Adrenal gland (tissue), 9 donors: ENCODE measurements at regions not wholly inside any gene's neighbourhood (a gene's known extent, or its start where the extent isn't known, plus 50 kb on each side); places are given as distances from the start of the nearest gene placed in this dataset.
"Not testable (repeated sequence)": the region's sequence is repeated elsewhere in the genome, so short reads cannot be mapped to it uniquely, and the experiment has no call there.

ENCODE experiments used
- DNase-seq, 7 donors: peaks; one replicate each; pipeline ENCODE4 v3.0.0-alpha.2; 2019 to 2020
- H3K27ac ChIP-seq, 5 donors: fragments of 200-600 bp; sonication (generic) in 4 of 5; 1 replicate in 3 of 5; 2 replicates in 2 of 5; pipeline versions ENCODE4 v1.5.1 to v1.8.0; 2016 to 2020; ENCODE audit warnings: mild to moderate bottlenecking in 1 of 5
- H3K27me3 ChIP-seq: fragments of 200-600 bp; 2 replicates; pipeline ENCODE4 v1.8.0; 2021
- H3K36me3 ChIP-seq, 2 donors: fragments of 200-600 bp; replicated peaks in 1 of 2; 1 replicate in 1 of 2; 2 replicates in 1 of 2; pipeline versions ENCODE4 v1.5.1 to v1.8.0; 2018 to 2022
- H3K4me1 ChIP-seq, 2 donors: fragments of 200-600 bp; replicated peaks in 1 of 2; 1 replicate in 1 of 2; 2 replicates in 1 of 2; pipeline versions ENCODE4 v1.5.1 to v1.8.0; 2018 to 2021
- H3K4me3 ChIP-seq, 4 donors: fragments of 200-600 bp; sonication (generic) in 3 of 4; one replicate each; pipeline ENCODE4 v1.5.1; 2016 to 2018
- H3K9me3 ChIP-seq, 3 donors: fragments of 200-600 bp; sonication (generic) in 1 of 3; replicated peaks in 1 of 3; 1 replicate in 2 of 3; 2 replicates in 1 of 3; pipeline versions ENCODE4 v1.5.1 to v1.8.0; 2016 to 2021
- POLR2A ChIP-seq, 2 donors: fragments of 450-650 bp; IDR thresholded peaks; one replicate each; pipeline ENCODE4 v1.6.1; 2017; ENCODE audit warnings: antibody characterized with exemption in 2 of 2, mild to moderate bottlenecking in 2 of 2, moderate library complexity in 1 of 2
- whole genome bisulfite sequencing, 4 donors: extraction: QIAGEN DNeasy Blood & Tissue Kit in 2 of 4; methylation state at CpG; one replicate each; pipeline versions ENCODE4 v1.1.5 to v1.1.7; 2013 to 2017; 5-methylcytosine and 5-hydroxymethylcytosine counted together
- intact Hi-C, 2 donors: fragments of 100-400 bp; cut with DNase I; formaldehyde crosslinking; loops; one replicate each; pipeline versions ENCODE4 v1.14.1 to v1.15.0; 2022 to 2023
- TF ChIP-seq, protein P1 (sequence below), 6 experiments: fragments of 450-650 bp in 4 of 6; fragments of 200-600 bp in 2 of 6; sonication (generic) in 1 of 6; IDR thresholded peaks; 1 replicate in 5 of 6; 2 replicates in 1 of 6; pipeline versions ENCODE4 v1.5.1 to v1.8.0; 2016 to 2021; ENCODE audit warnings: antibody characterized with exemption in 6 of 6, mild to moderate bottlenecking in 2 of 6, moderate library complexity in 1 of 6
- donor health status: healthy with polysubstance abuse.
- donor health status: Bipolar disorder and iron deficiency.
- donor health status: DM: yes; HTN: yes; CAD: no.
- donor health status: DM: no; HTN: no; CAD: no.
- donor health status: DM: no; HTN: no; CAD: no.

DNA sequence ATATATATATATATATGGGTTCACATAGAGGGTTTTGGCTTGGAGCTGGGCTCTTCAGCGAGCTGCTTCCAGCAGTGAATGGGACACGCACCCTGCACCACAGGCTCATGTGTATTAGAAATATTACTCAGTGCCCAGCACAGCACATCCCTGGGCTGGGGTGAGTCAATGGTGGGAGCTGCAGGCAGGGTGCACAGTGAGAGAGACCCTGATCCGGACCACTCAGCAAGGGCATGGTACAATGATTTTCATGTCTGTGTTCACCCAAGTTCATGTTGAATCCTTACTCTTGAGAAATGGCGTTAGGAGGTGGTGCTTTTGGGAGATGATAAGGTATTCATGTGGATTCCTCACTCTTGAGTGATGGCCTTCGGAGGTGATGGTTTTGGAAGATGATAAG is 194.7 kb downstream of the ASMT start:
- DNase-seq = no peak
- H3K4me1 ChIP-seq = no peaks in the 10 kb centered on the region
- H3K27ac ChIP-seq = no peak overlapping the region
- no peak overlapping the region for H3K4me3 ChIP-seq
- intact Hi-C loops = no loop called here
- TF ChIP-seq POLR2A (IDR thresholded peaks at IDR 0.05) = no peak
- TF ChIP-seq, protein P1, sequence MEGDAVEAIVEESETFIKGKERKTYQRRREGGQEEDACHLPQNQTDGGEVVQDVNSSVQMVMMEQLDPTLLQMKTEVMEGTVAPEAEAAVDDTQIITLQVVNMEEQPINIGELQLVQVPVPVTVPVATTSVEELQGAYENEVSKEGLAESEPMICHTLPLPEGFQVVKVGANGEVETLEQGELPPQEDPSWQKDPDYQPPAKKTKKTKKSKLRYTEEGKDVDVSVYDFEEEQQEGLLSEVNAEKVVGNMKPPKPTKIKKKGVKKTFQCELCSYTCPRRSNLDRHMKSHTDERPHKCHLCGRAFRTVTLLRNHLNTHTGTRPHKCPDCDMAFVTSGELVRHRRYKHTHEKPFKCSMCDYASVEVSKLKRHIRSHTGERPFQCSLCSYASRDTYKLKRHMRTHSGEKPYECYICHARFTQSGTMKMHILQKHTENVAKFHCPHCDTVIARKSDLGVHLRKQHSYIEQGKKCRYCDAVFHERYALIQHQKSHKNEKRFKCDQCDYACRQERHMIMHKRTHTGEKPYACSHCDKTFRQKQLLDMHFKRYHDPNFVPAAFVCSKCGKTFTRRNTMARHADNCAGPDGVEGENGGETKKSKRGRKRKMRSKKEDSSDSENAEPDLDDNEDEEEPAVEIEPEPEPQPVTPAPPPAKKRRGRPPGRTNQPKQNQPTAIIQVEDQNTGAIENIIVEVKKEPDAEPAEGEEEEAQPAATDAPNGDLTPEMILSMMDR (IDR thresholded peaks at IDR 0.05) = no peak
- WGBS, 4 donors = 88 to 89% (median 88%) methylated on average over 5 of the region's 5 CpGs
- no peaks in the 10 kb centered on the region for H3K9me3 ChIP-seq
- peaks cover 5% of the 10 kb centered on the region for H3K27me3 ChIP-seq
- H3K36me3 ChIP-seq = no peaks in the 10 kb centered on the region

DNA sequence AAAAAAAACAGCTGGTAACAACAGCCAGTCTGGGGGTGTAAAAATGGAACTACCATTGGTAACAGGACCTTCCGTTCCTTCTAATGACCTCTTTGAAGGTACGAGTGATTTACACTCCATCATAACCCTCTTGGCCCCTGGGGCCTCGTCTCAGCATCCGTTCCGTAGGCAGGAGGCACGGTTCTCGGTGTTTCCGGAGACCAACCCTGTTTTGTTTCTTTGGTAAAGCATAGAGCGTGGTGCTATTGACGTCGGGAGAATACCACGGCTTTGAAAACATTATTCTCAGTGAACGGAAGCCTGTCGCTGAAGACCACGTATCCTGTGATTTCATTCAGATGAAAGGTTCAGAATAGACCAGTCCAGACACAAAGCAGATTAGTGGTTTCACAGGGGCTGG is 198.9 kb downstream of the ASMT start:
- H3K36me3 ChIP-seq = no peaks in the 10 kb centered on the region
- H3K4me1 ChIP-seq = no peaks in the 10 kb centered on the region
- no peaks in the 10 kb centered on the region for H3K9me3 ChIP-seq
- TF ChIP-seq, protein P1 (IDR thresholded peaks at IDR 0.05) = no peak
- no peak for TF ChIP-seq POLR2A (IDR thresholded peaks at IDR 0.05)
- peaks cover 5% of the 10 kb centered on the region for H3K27me3 ChIP-seq
- WGBS, 4 donors = 43 to 69% (median 60%) methylated on average over 15 of the region's 15 CpGs
- no peak overlapping the region for H3K4me3 ChIP-seq
- intact Hi-C loops = no loop called here
- no peak for DNase-seq
- no peak overlapping the region for H3K27ac ChIP-seq

DNA sequence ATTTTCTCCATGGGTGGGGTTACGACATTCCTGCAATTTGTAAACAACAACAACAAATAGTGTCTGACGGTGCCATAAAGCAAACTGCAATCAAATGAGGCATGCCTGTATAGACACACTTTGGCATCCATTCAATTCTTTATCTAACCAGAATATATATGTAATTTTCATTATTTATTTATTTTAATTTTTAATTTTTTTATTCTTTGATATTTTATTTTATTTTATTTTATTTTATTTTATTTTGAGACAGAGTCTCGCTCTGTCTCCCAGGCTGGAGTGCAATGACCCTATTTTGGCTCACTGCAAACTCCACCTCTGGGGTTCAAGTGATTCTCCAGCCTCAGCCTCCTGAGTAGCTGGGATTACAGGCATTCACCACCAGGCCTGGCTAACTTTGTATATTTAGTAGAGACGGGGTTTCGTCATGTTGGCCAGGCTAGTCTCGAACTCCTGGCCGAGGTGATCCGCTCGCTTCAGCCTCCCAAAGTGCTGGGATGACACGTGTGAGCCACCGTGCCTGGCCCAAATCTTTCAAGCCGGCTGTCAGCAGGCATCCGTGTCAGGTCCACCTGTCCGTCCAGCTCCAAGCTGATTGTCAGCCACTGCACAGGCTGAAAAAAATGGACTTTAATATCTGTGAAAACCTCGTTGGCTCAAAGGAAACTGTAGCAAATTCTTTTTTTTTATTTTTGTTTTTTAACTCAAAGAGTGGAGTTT is 200.8 kb downstream of the ASMT start:
- no peaks in the 10 kb centered on the region for H3K4me1 ChIP-seq
- 87 to 89% (median 88%) methylated on average over 15 of the region's 15 CpGs for WGBS, 4 donors
- no peak overlapping the region for H3K4me3 ChIP-seq
- intact Hi-C loops = no loop called here
- H3K9me3 ChIP-seq = no peaks in the 10 kb centered on the region
- TF ChIP-seq, protein P1 (IDR thresholded peaks at IDR 0.05) = no peak
- TF ChIP-seq POLR2A (IDR thresholded peaks at IDR 0.05) = no peak
- no peaks in the 10 kb centered on the region for H3K27me3 ChIP-seq
- no peak overlapping the region for H3K27ac ChIP-seq
- no peaks in the 10 kb centered on the region for H3K36me3 ChIP-seq
- no peak for DNase-seq

DNA sequence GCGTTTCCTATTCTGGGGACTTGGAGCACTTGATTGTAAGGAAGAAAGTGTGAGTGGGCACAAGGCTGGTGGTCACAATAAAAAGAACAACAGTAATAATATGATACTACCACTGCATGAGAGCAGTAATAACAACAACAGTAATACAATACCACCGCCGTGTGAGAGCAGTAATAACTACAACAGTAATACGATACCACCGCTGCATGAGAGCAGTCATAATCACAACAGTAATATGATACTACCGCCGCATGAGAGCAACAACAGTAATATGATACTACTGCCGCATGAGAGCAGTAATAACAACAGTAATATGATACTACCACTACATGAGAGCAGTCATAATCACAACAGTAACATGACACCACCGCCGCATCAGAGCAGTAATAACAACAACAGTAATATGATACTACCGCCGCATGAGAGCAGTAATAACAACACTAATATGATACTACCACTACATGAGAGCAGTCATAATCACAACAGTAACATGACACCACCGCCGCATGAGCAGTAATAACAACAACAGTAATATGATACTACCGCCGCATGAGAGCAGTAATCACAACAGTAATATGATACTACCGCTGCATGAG is 201.6 kb downstream of the ASMT start:
- H3K4me1 ChIP-seq, H3K27ac ChIP-seq, H3K27me3 ChIP-seq, DNase-seq, H3K4me3 ChIP-seq, H3K9me3 ChIP-seq, H3K36me3 ChIP-seq, intact Hi-C loops: not testable (repeated sequence)
- 90 to 94% (median 92%) methylated on average over 17 of the region's 17 CpGs for WGBS, 4 donors

DNA sequence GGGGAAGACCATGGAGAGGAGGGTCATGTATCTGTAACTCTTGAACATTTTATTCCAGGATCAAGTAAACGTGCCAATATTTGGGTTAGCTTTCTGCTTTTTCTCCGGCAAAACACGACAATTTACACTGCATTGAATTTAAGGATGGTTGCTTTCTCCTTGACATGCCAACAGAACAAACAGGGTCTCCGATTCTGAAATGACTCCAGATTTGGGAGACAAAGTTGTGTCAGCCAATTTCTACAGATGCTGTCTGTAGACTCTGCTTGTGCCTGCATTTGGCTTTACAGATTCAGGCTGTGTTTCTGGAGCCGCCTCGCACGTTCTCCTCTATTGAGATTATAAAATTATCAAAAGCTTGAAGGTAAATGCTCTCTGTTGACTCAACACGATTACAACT is 207.0 kb downstream of the ASMT start:
- Histone ChIP-seq H3K27ac (no peak overlapping the region), H3K9me3 (no peaks in the 10 kb centered on the region), H3K4me1 (no peaks in the 10 kb centered on the region), H3K4me3 (no peak overlapping the region), H3K27me3 (no peaks in the 10 kb centered on the region), H3K36me3 (no peaks in the 10 kb centered on the region)
- intact Hi-C loops = no loop called here
- DNase-seq = no peak
- TF ChIP-seq, protein P1 (IDR thresholded peaks at IDR 0.05) = no peak
- no peak for TF ChIP-seq POLR2A (IDR thresholded peaks at IDR 0.05)
- 84 to 89% (median 87%) methylated on average over 8 of the region's 8 CpGs for WGBS, 4 donors
